Neural cell (in vitro differentiated cells): ENCODE measurements at regions not wholly inside any gene's neighbourhood (a gene's known extent, or its start where the extent isn't known, plus 50 kb on each side); places are given as distances from the start of the nearest gene placed in this dataset.
"Not testable (repeated sequence)": the region's sequence is repeated elsewhere in the genome, so short reads cannot be mapped to it uniquely, and the experiment has no call there.

Experiments
- H2AFZ ChIP-seq: fragments of 200-600, 300-800 bp; sonication (generic), shearing (Covaris generic); 2 replicates; pipeline ENCODE4 v1.6.0; 2014; ENCODE audit warnings: low read depth, mild to moderate bottlenecking, antibody characterized with exemption, low read length, moderate library complexity
- H3F3A ChIP-seq: fragments of 200-600 bp; shearing (Covaris generic); 2 replicates; pipeline ENCODE4 v1.6.1; 2016; ENCODE audit warnings: mild to moderate bottlenecking, moderate library complexity, mixed read lengths, antibody characterized with exemption, low read length; ENCODE audit not compliant: insufficient read depth, poor library complexity, severe bottlenecking
- H3K27ac ChIP-seq: fragments of 200-600, 300-800 bp; sonication (generic), shearing (Covaris generic); 2 replicates; pipeline ENCODE4 v1.5.1; 2014; ENCODE audit warnings: mild to moderate bottlenecking, low read length, moderate library complexity
- H3K27me3 ChIP-seq: fragments of 300-800, 200-600 bp; sonication (generic), shearing (Covaris generic); 2 replicates; pipeline ENCODE4 v1.6.0; 2014; ENCODE audit warnings: mild to moderate bottlenecking, low read depth, low read length, moderate library complexity; ENCODE audit not compliant: insufficient read depth
- H3K36me3 ChIP-seq: fragments of 300-800, 200-600 bp; sonication (generic), shearing (Covaris generic); 2 replicates; pipeline ENCODE4 v1.5.1; 2014; ENCODE audit warnings: mild to moderate bottlenecking, antibody characterized with exemption, low read length, moderate library complexity; ENCODE audit not compliant: insufficient read depth
- H3K4me2 ChIP-seq: fragments of 300-800, 200-600 bp; sonication (generic), shearing (Covaris generic); 2 replicates; pipeline ENCODE4 v1.6.0; 2014; ENCODE audit warnings: mild to moderate bottlenecking, low read length
- H3K4me3 ChIP-seq: fragments of 300-800, 200-600 bp; sonication (generic), shearing (Covaris generic); 2 replicates; pipeline ENCODE4 v1.5.1; 2014; ENCODE audit warnings: mild to moderate bottlenecking, low read length, moderate library complexity
- H3K79me2 ChIP-seq: fragments of 200-600 bp; shearing (Covaris generic); replicated peaks from 2 replicates; pipeline ENCODE4 v1.6.0; 2014; ENCODE audit warnings: mild to moderate bottlenecking, low read length, moderate library complexity; ENCODE audit not compliant: insufficient read depth
- H3K9ac ChIP-seq: fragments of 300-800, 200-600 bp; sonication (generic), shearing (Covaris generic); 2 replicates; pipeline ENCODE4 v1.6.1; 2016; ENCODE audit warnings: mild to moderate bottlenecking, low read length, mixed read lengths
- H3K9me2 ChIP-seq: fragments of 200-600 bp; shearing (Covaris generic); 2 replicates; pipeline ENCODE4 v1.6.1; 2016; ENCODE audit warnings: mild to moderate bottlenecking, low read length, mixed read lengths; ENCODE audit not compliant: insufficient read depth
- H3K9me3 ChIP-seq: fragments of 200-600, 300-800 bp; sonication (generic), shearing (Covaris generic); 2 replicates; pipeline ENCODE4 v1.6.1; 2016; ENCODE audit warnings: mild to moderate bottlenecking, mixed run types, low read length, moderate library complexity, mixed read lengths
- H4K20me1 ChIP-seq: fragments of 200-600 bp; shearing (Covaris generic); 2 replicates; pipeline ENCODE4 v1.6.1; 2016; ENCODE audit warnings: mild to moderate bottlenecking, mixed run types; ENCODE audit not compliant: insufficient read depth
- CTCF ChIP-seq: fragments of 450-650 bp; IDR thresholded peaks from 2 replicates; pipeline ENCODE4 v1.5.1; 2014; ENCODE audit warnings: antibody characterized with exemption, mild to moderate bottlenecking, moderate library complexity; ENCODE audit not compliant: poor library complexity, severe bottlenecking
- EP300 ChIP-seq: fragments of 450-650 bp; conservative IDR thresholded peaks from 2 replicates; pipeline ENCODE4 v1.6.1; 2014; ENCODE audit warnings: antibody characterized with exemption, mild to moderate bottlenecking, moderate library complexity; ENCODE audit not compliant: poor library complexity, severe bottlenecking
- EZH2 ChIP-seq: fragments of 200-600, 300-800 bp; shearing (Covaris generic), sonication (generic); IDR thresholded peaks from 2 replicates; pipeline ENCODE4 v1.6.1; 2014; ENCODE audit warnings: antibody characterized with exemption, low read length, borderline replicate concordance, mild to moderate bottlenecking; ENCODE audit not compliant: insufficient read depth, poor library complexity, severe bottlenecking
- MXI1 ChIP-seq: fragments of 450-650 bp; conservative IDR thresholded peaks from 2 replicates; pipeline ENCODE4 v1.6.1; 2014; ENCODE audit warnings: antibody characterized with exemption, mild to moderate bottlenecking; ENCODE audit not compliant: poor library complexity, severe bottlenecking
- POLR2AphosphoS5 ChIP-seq: IDR thresholded peaks from 2 replicates; pipeline ENCODE4 v1.6.1; 2012
- RAD21 ChIP-seq: fragments of 450-650 bp; conservative IDR thresholded peaks from 2 replicates; pipeline ENCODE4 v1.6.1; 2014; ENCODE audit warnings: antibody characterized with exemption, mild to moderate bottlenecking, moderate library complexity
- REST ChIP-seq: IDR thresholded peaks from 2 replicates; pipeline ENCODE4 v1.6.1; 2012; ENCODE audit warnings: borderline replicate concordance
- SMC3 ChIP-seq: fragments of 450-650 bp; conservative IDR thresholded peaks from 2 replicates; pipeline ENCODE4 v1.6.1; 2014; ENCODE audit warnings: antibody characterized with exemption, mild to moderate bottlenecking, moderate library complexity; ENCODE audit not compliant: poor library complexity
- TAF1 ChIP-seq: IDR thresholded peaks from 2 replicates; pipeline ENCODE4 v1.6.1; 2012; ENCODE audit warnings: low read depth

GRCh38 chr10:61257136-61257535 is 196.0 kb downstream of the TMEM26 start:
- Histone ChIP-seq H4K20me1 (no peaks in the 10 kb centered on the region), H3K36me3 (no peaks in the 10 kb centered on the region), H3K9me2 (no peaks in the 10 kb centered on the region), H3K4me2 (no peak overlapping the region), H3K4me3 (no peak overlapping the region), H3F3A (no peaks in the 10 kb centered on the region), H3K79me2 (no peaks in the 10 kb centered on the region), H3K27ac (no peak overlapping the region), H2AFZ (no peak overlapping the region), H3K9me3 (peaks cover 8% of the 10 kb centered on the region), H3K27me3 (no peaks in the 10 kb centered on the region), H3K9ac (no peak overlapping the region)
- TF ChIP-seq EZH2 = no peak
- no peak for TF ChIP-seq MXI1
- TF ChIP-seq SMC3 = no peak
- no peak for TF ChIP-seq TAF1
- no peak for TF ChIP-seq CTCF
- no peak for TF ChIP-seq RAD21
- TF ChIP-seq POLR2AphosphoS5 = no peak
- TF ChIP-seq REST = no peak
- no peak for TF ChIP-seq EP300

DNA sequence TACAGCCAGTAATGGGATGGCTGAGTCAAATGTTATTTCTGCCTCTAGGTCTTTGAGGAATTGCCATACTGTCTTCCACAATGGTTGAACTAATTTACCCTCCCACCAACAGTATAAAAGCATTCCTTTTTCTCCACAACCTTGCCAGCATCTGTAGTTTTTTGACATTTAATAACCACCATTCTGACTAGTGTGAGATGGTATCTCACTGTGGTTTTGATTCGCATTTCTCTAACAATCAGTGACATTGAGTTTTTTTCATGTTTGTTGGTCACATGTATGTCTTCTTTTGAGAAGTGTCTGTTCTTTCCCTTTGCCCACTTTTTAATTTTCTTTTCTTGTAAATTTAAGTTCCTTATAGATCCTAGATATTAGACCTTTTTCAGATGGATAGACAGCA is 200.9 kb downstream of the TMEM26 start:
- not testable (repeated sequence) for H3K36me3 ChIP-seq, H3K9me3 ChIP-seq, H3K79me2 ChIP-seq, H3K9ac ChIP-seq, H3F3A ChIP-seq, H3K4me3 ChIP-seq, H2AFZ ChIP-seq, H3K27me3 ChIP-seq, H3K4me2 ChIP-seq, H3K9me2 ChIP-seq, H4K20me1 ChIP-seq, H3K27ac ChIP-seq

GRCh38 chr10:61251089-61251488 is 202.1 kb downstream of the TMEM26 start:
- Histone ChIP-seq H3K9ac (no peak overlapping the region), H3K79me2 (no peaks in the 10 kb centered on the region), H3K27me3 (no peaks in the 10 kb centered on the region), H3K27ac (no peak overlapping the region), H3K9me3 (peaks cover 8% of the 10 kb centered on the region), H3F3A (no peaks in the 10 kb centered on the region), H3K36me3 (no peaks in the 10 kb centered on the region), H3K4me2 (peak overlapping the region; percentile 36), H4K20me1 (no peaks in the 10 kb centered on the region), H2AFZ (no peak overlapping the region), H3K4me3 (no peak overlapping the region), H3K9me2 (no peaks in the 10 kb centered on the region)
- no peak for TF ChIP-seq RAD21
- TF ChIP-seq REST = no peak
- TF ChIP-seq CTCF = no peak
- TF ChIP-seq EZH2 = no peak
- no peak for TF ChIP-seq TAF1
- TF ChIP-seq POLR2AphosphoS5 = no peak
- TF ChIP-seq SMC3 = no peak
- TF ChIP-seq MXI1 = no peak
- no peak for TF ChIP-seq EP300
